ENCODE measurements at regions not wholly inside any gene's neighbourhood (a gene's known extent, or its start where the extent isn't known, plus 50 kb on each side); places are given as distances from the start of the nearest gene placed in this dataset.
A peak's percentile ranks its signal among the peaks of the same experiment; 100 is the strongest.

DNA sequence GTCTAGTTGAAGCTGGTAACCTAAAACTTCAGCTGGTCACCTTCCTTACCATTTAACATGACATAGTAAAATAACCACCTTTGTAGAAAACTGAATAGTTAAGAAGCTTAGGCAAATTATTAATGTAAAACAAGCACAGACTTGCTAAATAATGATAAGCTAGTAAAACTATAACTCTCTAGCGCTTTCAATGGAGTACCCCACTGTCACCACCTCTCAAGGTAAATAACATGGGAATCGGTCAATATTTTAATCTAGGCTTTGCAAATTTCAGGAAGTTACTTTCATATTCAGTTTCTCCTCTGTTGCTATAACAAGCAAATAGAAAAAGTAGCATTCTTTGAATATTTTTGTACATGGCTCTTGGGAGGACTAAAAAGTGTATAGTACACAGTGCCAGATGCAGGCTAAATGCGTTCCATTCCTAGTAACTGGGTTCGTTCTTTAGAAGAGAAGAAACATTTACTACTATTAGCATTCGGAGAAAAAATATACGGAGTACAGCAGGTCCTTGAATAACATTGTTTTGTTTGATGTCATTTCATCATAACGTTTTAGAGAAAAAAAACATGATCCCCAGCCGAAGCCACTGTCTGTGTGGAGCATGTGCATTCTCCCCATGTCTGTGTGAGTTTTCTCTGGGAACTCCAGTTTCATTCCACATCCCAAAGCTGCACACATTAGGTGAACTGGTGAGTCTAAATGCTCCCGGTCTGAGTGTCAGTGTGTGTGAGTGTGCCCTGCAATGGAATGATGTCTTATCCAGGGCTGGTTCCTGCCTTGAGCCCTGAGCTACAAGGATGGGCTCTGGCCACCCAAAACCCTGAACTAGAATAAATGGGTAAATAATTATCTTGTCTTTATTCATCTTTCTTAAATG is 52.5 kb downstream of the EPRS1 start:
- DNase-seq (ENCODE audit: low spot score), result no peak
- no peaks in the 10 kb centered on the region for H3K27me3 Mint-ChIP-seq (ENCODE audit: insufficient read depth)
- H3K4me3 Mint-ChIP-seq, result no peak overlapping the region
- H3K4me1 Mint-ChIP-seq (ENCODE audit: low read depth), result no peaks in the 10 kb centered on the region
- no peaks in the 10 kb centered on the region for H3K9me3 Mint-ChIP-seq
- intact Hi-C loops (cut with micrococcal nuclease), result loop anchor here (5.0 kb wide), 1 partner anchor 129 kb away; no protein-coding TSS in a partner anchor
- no peak overlapping the region for H3K27ac Mint-ChIP-seq
- peaks cover 34% of the 10 kb centered on the region for H3K36me3 Mint-ChIP-seq (ENCODE audit: low read depth)

DNA sequence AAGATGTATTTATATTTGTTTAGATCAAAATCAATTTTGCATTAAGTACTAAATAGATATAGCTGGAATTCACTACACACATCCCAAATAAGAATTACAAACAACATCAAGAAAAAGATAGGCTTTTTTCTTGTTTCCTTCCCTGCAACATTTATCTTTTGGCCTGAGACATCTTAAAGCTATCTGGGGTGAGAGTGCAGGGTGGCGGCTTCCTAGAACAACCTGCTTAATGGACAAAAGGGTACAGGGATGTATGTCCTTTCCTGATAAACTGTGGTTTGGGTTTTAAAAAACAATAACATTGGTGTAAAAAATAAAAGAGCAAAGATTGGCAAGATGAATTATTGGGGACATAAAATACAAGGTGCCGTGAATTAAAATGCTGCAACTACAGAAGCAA is 54.4 kb downstream of the EPRS1 start:
- H3K27ac Mint-ChIP-seq, result no peak overlapping the region
- H3K4me3 Mint-ChIP-seq, result no peak overlapping the region
- no peak for DNase-seq (ENCODE audit: low spot score)
- H3K4me1 Mint-ChIP-seq (ENCODE audit: low read depth), result no peaks in the 10 kb centered on the region
- intact Hi-C loops (cut with micrococcal nuclease), result loop anchor here (2.0 to 5.0 kb wide), 3 partner anchors 13 to 130 kb away; partner anchors contain the start of gene IARS2
- H3K9me3 Mint-ChIP-seq, result no peaks in the 10 kb centered on the region
- H3K27me3 Mint-ChIP-seq (ENCODE audit: insufficient read depth), result no peaks in the 10 kb centered on the region
- peaks cover 35% of the 10 kb centered on the region for H3K36me3 Mint-ChIP-seq (ENCODE audit: low read depth)

DNA sequence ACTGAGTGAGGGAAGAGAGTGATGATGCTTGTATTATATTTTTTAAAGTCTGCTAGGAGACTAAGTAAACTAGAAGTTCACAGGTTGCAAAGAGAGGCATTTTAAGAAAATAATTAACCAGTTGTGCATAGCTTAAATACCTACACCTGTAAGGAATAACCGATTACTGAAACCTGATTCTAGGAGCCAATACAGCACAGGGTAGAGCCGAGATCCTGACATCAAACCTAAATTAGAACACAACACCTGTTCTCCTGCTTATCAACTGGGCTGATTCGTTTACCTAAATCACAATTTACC is 54.8 kb downstream of the EPRS1 start:
- Mint-ChIP-seq H3K4me1 (ENCODE audit: low read depth) (peaks cover 3% of the 10 kb centered on the region), H3K36me3 (ENCODE audit: low read depth) (peaks cover 33% of the 10 kb centered on the region), H3K9me3 (no peaks in the 10 kb centered on the region), H3K27ac (no peak overlapping the region), H3K4me3 (no peak overlapping the region), H3K27me3 (ENCODE audit: insufficient read depth) (no peaks in the 10 kb centered on the region)
- intact Hi-C loops (cut with micrococcal nuclease), result loop anchor here (2.0 to 5.0 kb wide), 3 partner anchors 13 to 131 kb away; partner anchors contain the start of gene IARS2
- DNase-seq (ENCODE audit: low spot score), result no peak

DNA sequence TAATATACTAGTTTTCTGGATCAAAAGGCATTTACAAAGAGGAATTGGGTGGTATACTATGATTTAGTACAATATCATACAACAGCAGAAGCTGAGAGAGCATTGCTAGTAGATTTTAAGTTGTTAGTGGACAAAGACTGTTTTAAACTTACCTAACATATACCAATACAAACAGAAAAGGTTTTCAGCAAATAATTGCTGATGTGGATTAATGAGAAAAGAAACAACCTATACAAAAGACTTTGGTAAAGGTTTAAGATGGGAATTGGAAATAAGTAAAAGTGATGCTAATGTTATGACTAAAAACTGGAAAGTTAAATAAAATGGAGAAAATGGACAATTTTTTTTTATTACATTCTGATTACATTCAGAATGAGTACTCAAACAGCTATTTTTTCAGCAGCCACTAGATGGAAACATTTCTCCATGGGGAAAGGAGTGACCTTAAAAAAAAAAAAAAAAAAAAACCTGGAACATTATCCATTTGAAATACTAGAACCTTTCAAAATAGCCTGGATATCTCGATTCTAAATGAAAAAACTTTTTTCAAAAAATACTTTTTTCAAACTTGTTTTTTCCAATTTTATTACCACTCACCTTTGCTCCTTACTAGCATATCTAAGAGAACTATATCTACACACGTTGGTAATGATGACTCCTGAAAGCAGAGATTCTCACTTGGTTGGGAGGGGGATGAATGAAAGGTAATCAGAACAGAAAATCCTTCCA is 55.4 kb downstream of the EPRS1 start:
- H3K9me3 Mint-ChIP-seq, result no peaks in the 10 kb centered on the region
- intact Hi-C loops (cut with micrococcal nuclease), result loop anchor here (2.0 to 5.0 kb wide), 3 partner anchors 14 to 131 kb away; partner anchors contain the start of gene IARS2
- H3K4me1 Mint-ChIP-seq (ENCODE audit: low read depth), result peaks cover 5% of the 10 kb centered on the region
- DNase-seq (ENCODE audit: low spot score), result no peak
- H3K27me3 Mint-ChIP-seq (ENCODE audit: insufficient read depth), result no peaks in the 10 kb centered on the region
- peaks cover 34% of the 10 kb centered on the region for H3K36me3 Mint-ChIP-seq (ENCODE audit: low read depth)
- H3K27ac Mint-ChIP-seq, result no peak overlapping the region
- H3K4me3 Mint-ChIP-seq, result no peak overlapping the region

DNA sequence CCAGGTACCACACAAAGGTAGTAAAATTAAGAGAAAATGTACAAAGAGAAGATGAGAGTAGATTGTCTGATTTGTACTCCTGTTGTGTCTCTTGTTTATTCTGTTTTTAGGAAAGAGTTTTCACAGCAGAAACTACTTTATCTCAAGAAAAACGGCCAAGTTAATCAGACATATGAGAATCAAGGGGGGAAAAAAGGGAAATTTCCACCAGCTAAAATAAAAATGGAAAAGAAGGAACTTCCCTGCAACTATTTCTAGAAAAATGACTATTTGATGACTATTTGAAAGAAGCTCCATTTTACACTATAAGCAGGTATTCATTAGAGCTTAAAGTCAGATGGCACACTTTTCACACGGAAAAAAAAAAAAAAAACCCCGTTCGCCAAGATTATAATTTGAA is 56.5 kb downstream of the EPRS1 start:
- DNase-seq (ENCODE audit: low spot score), result no peak
- Mint-ChIP-seq H3K4me1 (ENCODE audit: low read depth) (peaks cover 5% of the 10 kb centered on the region), H3K9me3 (no peaks in the 10 kb centered on the region), H3K36me3 (ENCODE audit: low read depth) (peaks cover 24% of the 10 kb centered on the region), H3K27ac (no peak overlapping the region), H3K4me3 (no peak overlapping the region), H3K27me3 (ENCODE audit: insufficient read depth) (no peaks in the 10 kb centered on the region)
- intact Hi-C loops (cut with micrococcal nuclease), result loop anchor here (2.0 to 5.0 kb wide), 3 partner anchors 15 to 133 kb away; partner anchors contain the start of gene IARS2

DNA sequence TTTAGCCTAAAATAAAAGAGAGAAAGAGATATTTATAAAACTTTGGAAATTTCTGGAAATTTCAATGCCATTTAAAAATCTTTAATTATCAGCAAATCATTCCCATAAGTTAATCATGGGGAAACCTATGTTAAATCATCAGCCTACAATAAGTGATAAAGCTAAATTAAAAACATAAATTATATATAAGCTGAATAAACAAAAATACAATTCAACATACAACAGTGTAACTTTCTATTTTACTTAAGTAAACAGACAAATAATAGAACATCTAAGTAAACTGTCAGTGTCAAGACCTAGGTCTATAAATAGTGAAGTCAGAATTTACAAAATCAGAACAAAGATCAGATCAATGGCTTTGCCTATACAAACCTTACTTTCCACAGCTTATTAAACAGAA is 57.5 kb downstream of the EPRS1 start:
- Mint-ChIP-seq H3K27me3 (ENCODE audit: insufficient read depth) (no peaks in the 10 kb centered on the region), H3K4me3 (no peak overlapping the region), H3K36me3 (ENCODE audit: low read depth) (peaks cover 24% of the 10 kb centered on the region), H3K4me1 (ENCODE audit: low read depth) (peaks cover 5% of the 10 kb centered on the region), H3K9me3 (no peaks in the 10 kb centered on the region), H3K27ac (no peak overlapping the region)
- DNase-seq (ENCODE audit: low spot score), result no peak
- intact Hi-C loops (cut with micrococcal nuclease), result no loop called here

DNA sequence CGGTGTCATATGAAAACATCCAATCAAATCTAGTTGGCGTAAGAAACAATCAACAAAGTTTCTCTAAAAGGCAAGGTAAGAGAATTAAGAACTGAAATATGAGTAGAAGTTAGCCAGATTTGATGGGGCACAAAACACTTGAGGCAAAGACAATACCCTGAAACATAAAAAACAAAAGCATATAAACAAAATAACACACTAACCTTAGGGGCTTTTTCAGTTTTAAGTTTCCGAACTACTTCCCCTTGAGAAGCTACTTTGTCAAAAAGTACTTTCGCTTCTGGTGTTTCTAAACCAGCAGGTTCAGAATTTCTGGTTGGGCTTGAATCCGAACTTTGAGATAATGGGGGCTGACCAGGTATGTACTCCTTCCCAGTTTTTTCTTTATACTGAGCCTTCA is 57.9 kb downstream of the EPRS1 start:
- no peak for DNase-seq (ENCODE audit: low spot score)
- Mint-ChIP-seq H3K27me3 (ENCODE audit: insufficient read depth) (no peaks in the 10 kb centered on the region), H3K36me3 (ENCODE audit: low read depth) (peaks cover 24% of the 10 kb centered on the region), H3K27ac (peak overlapping the region; percentile 37), H3K4me3 (no peak overlapping the region), H3K4me1 (ENCODE audit: low read depth) (peaks cover 5% of the 10 kb centered on the region), H3K9me3 (no peaks in the 10 kb centered on the region)
- intact Hi-C loops (cut with micrococcal nuclease), result no loop called here

DNA sequence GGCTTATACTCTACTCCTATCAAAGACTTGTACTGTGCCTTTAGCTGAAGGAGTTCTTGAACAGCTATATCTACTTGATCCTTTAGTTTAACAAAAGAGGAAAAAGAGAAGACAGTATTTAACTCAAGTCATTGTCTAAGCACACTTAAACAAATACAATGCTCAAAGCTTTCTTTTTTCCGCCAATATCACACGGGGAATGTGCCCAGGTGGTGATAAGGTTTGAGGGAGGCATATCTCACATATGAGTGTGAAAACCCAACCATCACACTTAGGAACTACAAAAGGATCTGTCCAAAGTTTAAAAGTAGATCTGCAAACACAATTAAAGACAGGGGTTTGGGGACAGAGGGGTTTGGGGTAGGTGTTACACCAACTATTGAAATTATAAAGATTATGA is 59.0 kb upstream of the SLC30A10 start:
- intact Hi-C loops (cut with micrococcal nuclease), result no loop called here
- Mint-ChIP-seq H3K4me3 (no peak overlapping the region), H3K9me3 (no peaks in the 10 kb centered on the region), H3K27me3 (ENCODE audit: insufficient read depth) (no peaks in the 10 kb centered on the region), H3K36me3 (ENCODE audit: low read depth) (peaks cover 21% of the 10 kb centered on the region), H3K27ac (no peak overlapping the region), H3K4me1 (ENCODE audit: low read depth) (peaks cover 5% of the 10 kb centered on the region)
- no peak for DNase-seq (ENCODE audit: low spot score)

DNA sequence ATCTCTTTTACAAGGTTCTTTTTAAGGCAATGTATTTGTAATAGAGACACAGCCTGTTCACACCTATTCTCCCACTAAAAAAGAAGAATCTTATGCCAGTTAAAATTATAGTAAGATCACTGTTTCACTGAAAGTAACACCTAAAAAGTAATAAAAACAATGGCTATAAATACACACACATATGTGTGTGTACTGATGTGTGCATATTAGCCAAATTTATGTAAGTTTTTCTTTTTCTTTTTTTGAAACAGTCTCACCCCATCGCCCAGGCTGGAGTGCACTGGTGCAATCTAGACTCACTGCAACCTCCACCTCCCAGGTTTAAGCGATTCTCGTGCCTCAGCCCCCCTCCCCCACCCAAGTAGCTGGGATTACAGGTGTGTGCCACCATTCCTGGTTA is 56.8 kb upstream of the SLC30A10 start:
- H3K27me3 Mint-ChIP-seq (ENCODE audit: insufficient read depth), result no peaks in the 10 kb centered on the region
- peaks cover 5% of the 10 kb centered on the region for H3K4me1 Mint-ChIP-seq (ENCODE audit: low read depth)
- H3K27ac Mint-ChIP-seq, result no peak overlapping the region
- peaks cover 16% of the 10 kb centered on the region for H3K36me3 Mint-ChIP-seq (ENCODE audit: low read depth)
- H3K9me3 Mint-ChIP-seq, result no peaks in the 10 kb centered on the region
- H3K4me3 Mint-ChIP-seq, result no peak overlapping the region
- intact Hi-C loops (cut with micrococcal nuclease), result no loop called here
- DNase-seq (ENCODE audit: low spot score), result no peak

All from activated T-helper 1 cell treated with anti-CD3 and anti-CD28 coated beads, Interleukin-12 subunit alpha, Interleukin-12 subunit beta, Interleukin-2, Interleukin-4 antibody, amounts not matched to agents 30 ng/mL and 10 ng/mL and 1 ng/mL, durations not matched to agents 14 hours and 24 hours and 36 hours (primary cell).